IMR-90 (cell line): ENCODE measurements at regions not wholly inside any gene's neighbourhood (a gene's known extent, or its start where the extent isn't known, plus 50 kb on each side); places are given as distances from the start of the nearest gene placed in this dataset.

Experiments used
- CTCF ChIP-seq: conservative IDR thresholded peaks from 2 replicates; pipeline ENCODE4 v1.5.1; 2012; ENCODE audit warnings: mild to moderate bottlenecking, low read depth, low read length, improper control_type of control experiment
- POLR2A ChIP-seq: IDR thresholded peaks from 2 replicates; pipeline ENCODE4 v1.6.1; 2012; ENCODE audit warnings: mild to moderate bottlenecking, low read depth, low read length

DNA sequence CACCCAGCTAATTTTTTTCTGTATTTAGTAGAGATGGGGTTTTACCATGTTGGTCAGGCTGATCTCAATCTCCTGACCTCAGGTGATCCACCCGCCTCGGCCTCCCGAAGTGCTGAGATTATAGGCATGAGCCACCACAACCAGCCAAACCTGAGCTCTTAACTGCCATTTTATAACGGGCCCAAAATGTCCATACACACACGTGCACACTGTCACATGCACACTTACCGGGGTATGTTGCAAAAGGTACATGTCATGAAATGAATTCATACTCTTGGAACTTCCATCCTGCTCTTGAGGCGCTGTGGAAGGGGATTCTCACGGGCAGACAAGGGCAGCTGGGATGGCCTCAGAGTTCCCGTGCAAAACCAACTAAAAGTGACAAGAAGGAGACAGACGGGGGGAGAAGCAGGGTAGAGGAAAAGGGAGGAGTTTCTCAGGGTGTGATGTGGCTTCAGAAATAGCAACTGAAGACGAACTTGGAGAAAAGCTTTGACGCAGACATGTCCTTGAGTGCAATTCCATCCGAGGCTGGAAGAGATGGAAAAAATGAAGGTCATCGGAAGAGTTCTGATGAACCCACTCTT lies 110.9 kb downstream of the BDH1 start:
- no peak for TF ChIP-seq POLR2A
- TF ChIP-seq CTCF = no peak
